ENCODE measurements at regions not wholly inside any gene's neighbourhood (a gene's known extent, or its start where the extent isn't known, plus 50 kb on each side); places are given as distances from the start of the nearest gene placed in this dataset.

GRCh38 chr7:136618818-136619217 lies 249.6 kb upstream of the CHRM2 start:
- Mint-ChIP-seq H3K27me3 (ENCODE audit: low read depth) (peaks cover 17% of the 10 kb centered on the region), H3K27ac (no peak overlapping the region), H3K36me3 (ENCODE audit: insufficient read depth in 1 of 3, low read depth in 3 of 3) (peaks cover 0 to 1% (median 0%) of the 10 kb centered on the region in 3 experiments; a peak in 1 of 7 replicates), H3K4me3 (no peak overlapping the region), H3K9me3 (peaks cover 1 to 2% of the 10 kb centered on the region in 2 experiments; a peak in 2 of 5 replicates), H3K4me1 (peaks cover 0 to 3% of the 10 kb centered on the region in 2 experiments; a peak in 1 of 4 replicates)
- H4K20me1 ChIP-seq (ENCODE audit: control insufficient read depth, insufficient read depth, insufficient read length): no peaks in the 10 kb centered on the region
- H4K91ac ChIP-seq (ENCODE audit: insufficient read length, low read depth, low read length): no peak overlapping the region
- no peaks in the 10 kb centered on the region for H3K4me1 ChIP-seq (ENCODE audit: insufficient read depth, low read length)
- H2BK5ac ChIP-seq (ENCODE audit: insufficient read length, low read length): no peak overlapping the region
- no peak overlapping the region for H3K9ac ChIP-seq (ENCODE audit: extremely low read depth, insufficient read length, low read length)
- H2BK120ac ChIP-seq (ENCODE audit: low read depth, low read length, poor library complexity, severe bottlenecking): no peak overlapping the region
- no peaks in the 10 kb centered on the region for H3K79me2 ChIP-seq (ENCODE audit: insufficient read depth, low read length)
- H3K18ac ChIP-seq (ENCODE audit: insufficient read length, low read depth, low read length): no peak overlapping the region
- no peak overlapping the region for H3K56ac ChIP-seq (ENCODE audit: insufficient read length, low read depth, low read length)
- no peak overlapping the region for H3K4me2 ChIP-seq (ENCODE audit: insufficient read depth, insufficient read length, low read length)
- H2BK15ac ChIP-seq (ENCODE audit: low read depth, low read length): no peak overlapping the region
- no peak overlapping the region for H4K5ac ChIP-seq (ENCODE audit: insufficient read length, low read depth, low read length)
- H3K9me3 ChIP-seq (ENCODE audit: control insufficient read depth, low read depth, low read length): no peaks in the 10 kb centered on the region
- no peak overlapping the region for H2AFZ ChIP-seq (ENCODE audit: low read length)
- no peaks in the 10 kb centered on the region for H3K27me3 ChIP-seq (ENCODE audit: insufficient read depth, low read length)
- H3K23me2 ChIP-seq (ENCODE audit: insufficient read length, low read depth, low read length, poor library complexity, severe bottlenecking): no peaks in the 10 kb centered on the region
- DNase-seq: no peak
- H4K8ac ChIP-seq (replicated peaks; ENCODE audit: insufficient read length, low read depth, low read length): no peak overlapping the region
- no peak overlapping the region for H2AK5ac ChIP-seq (ENCODE audit: insufficient read length, low read length)
- no peaks in the 10 kb centered on the region for H3K79me1 ChIP-seq (ENCODE audit: insufficient read depth, low read depth, low read length, poor library complexity, severe bottlenecking)
- no peak overlapping the region for H3T11ph ChIP-seq (ENCODE audit: low read length)
- H3K4ac ChIP-seq (ENCODE audit: low read depth, low read length): no peak overlapping the region
- TF ChIP-seq, protein P1, sequence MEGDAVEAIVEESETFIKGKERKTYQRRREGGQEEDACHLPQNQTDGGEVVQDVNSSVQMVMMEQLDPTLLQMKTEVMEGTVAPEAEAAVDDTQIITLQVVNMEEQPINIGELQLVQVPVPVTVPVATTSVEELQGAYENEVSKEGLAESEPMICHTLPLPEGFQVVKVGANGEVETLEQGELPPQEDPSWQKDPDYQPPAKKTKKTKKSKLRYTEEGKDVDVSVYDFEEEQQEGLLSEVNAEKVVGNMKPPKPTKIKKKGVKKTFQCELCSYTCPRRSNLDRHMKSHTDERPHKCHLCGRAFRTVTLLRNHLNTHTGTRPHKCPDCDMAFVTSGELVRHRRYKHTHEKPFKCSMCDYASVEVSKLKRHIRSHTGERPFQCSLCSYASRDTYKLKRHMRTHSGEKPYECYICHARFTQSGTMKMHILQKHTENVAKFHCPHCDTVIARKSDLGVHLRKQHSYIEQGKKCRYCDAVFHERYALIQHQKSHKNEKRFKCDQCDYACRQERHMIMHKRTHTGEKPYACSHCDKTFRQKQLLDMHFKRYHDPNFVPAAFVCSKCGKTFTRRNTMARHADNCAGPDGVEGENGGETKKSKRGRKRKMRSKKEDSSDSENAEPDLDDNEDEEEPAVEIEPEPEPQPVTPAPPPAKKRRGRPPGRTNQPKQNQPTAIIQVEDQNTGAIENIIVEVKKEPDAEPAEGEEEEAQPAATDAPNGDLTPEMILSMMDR (conservative IDR thresholded peaks at IDR 0.05): no peak
- H2BK12ac ChIP-seq (ENCODE audit: insufficient read length, low read depth, low read length): no peak overlapping the region
- H3K23ac ChIP-seq (ENCODE audit: insufficient read length, low read depth, low read length): no peak overlapping the region
- H3K27ac ChIP-seq (ENCODE audit: insufficient read length, low read depth, low read length): no peak overlapping the region
- no peak overlapping the region for H2BK20ac ChIP-seq (ENCODE audit: low read depth, low read length, poor library complexity, severe bottlenecking)
- no peak overlapping the region for H3K14ac ChIP-seq (ENCODE audit: insufficient read depth, low read length)
